ENCODE measurements at regions not wholly inside any gene's neighbourhood (a gene's known extent, or its start where the extent isn't known, plus 50 kb on each side); places are given as distances from the start of the nearest gene placed in this dataset.
A peak's percentile ranks its signal among the peaks of the same experiment; 100 is the strongest.

DNA sequence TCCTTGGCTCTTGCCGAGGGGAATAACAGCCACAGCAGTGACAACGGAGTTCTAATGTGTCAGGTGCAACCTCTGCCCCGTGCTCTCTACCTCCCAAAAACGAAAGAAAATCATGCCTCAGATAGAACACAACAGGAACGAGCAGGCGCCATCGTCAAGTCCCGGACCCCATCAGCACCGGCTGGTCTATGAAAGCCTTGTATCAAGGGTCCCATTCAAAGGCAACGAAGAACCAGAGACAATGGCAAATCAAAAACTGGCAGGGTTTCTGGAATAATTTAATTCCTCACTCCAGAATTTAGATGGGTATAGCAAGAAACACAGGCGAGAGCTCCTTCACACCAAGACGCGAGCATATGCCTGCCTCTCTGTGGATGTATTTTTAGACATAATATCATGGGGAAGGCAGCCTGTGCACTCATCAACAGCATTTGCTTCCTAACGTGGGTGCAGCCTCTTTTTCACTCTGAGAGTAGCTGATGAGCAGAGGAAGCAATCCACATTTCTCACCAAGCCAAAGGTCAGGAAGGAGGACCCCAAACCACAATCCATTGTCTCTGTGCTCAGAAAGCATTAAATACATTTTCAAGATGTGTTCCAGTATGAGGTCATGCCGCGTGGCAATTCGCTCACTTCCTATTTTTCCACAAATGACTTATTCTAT lies 193.4 kb upstream of the BLID start:
- no peak for DNase-seq

DNA sequence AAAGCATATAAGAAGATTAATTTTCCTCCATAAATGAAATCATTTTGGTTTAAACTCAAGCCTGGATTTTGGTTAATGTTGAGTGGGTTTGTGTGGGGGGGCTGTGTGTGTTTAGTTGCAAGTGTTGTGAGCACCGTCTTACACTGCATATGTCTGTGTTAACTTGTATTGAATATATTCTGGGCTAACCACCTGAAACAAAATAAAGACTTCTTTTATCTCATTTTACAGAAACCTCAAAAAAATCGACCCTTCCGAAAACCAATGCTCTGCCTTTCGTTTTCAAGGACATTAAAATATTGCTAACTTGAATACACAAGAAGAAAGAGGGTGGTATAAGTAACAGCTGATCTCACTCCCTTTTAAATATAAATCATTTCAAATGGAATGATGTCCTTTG lies 192.2 kb upstream of the BLID start:
- DNase-seq = no peak

DNA sequence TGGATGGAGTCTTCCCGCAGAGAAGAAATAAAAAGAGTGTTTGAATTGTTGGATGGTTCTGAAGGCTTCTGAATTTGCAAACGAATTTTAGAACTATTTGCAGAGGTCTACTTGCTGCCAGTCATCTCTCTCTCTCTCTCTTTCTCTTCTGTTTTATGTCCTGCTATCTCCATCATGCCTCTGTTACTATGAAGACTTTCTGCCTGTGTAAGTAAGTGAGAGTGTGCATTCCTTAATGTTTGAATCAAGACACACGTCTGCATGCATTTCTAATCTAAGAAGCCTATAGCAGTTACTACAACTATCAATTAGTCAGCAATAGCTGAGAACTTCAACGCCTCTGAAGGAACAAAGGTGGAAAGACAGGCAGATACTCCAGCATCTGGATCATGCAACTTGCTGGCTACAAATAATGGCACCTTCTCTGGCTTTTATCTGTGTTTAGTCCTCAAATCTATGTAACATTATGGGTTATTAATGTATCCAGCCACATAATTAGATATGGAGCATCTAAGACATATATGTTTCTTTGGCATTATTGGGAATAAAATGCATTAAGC lies 191.5 kb upstream of the BLID start:
- no peak for DNase-seq

DNA sequence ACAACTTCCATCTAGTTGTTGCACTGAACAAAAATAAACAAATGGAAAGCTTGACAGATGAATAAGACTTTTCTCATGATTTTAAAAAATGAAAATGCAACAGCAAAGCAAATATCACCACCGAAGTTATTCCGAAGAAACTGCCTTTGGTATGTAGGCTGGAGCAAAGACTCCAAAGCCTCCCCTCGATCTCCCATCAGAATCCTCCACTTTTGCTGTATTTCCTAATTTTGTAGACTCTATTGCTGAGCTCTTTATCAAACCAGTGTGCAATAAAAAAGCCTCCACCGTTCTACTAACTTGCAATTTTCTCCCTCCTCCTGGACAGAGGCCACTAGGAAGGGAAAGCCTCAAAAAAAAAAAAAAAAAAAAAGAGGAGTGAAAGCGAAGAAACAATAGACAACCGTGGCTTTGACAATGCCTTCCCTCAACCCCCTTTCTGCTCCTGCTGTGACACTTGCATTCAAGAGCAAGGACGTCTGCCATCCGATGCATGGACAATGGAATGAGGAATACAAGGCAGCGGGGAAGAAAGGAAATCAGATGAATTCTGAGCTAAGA lies 190.9 kb upstream of the BLID start:
- DNase-seq = no peak

DNA sequence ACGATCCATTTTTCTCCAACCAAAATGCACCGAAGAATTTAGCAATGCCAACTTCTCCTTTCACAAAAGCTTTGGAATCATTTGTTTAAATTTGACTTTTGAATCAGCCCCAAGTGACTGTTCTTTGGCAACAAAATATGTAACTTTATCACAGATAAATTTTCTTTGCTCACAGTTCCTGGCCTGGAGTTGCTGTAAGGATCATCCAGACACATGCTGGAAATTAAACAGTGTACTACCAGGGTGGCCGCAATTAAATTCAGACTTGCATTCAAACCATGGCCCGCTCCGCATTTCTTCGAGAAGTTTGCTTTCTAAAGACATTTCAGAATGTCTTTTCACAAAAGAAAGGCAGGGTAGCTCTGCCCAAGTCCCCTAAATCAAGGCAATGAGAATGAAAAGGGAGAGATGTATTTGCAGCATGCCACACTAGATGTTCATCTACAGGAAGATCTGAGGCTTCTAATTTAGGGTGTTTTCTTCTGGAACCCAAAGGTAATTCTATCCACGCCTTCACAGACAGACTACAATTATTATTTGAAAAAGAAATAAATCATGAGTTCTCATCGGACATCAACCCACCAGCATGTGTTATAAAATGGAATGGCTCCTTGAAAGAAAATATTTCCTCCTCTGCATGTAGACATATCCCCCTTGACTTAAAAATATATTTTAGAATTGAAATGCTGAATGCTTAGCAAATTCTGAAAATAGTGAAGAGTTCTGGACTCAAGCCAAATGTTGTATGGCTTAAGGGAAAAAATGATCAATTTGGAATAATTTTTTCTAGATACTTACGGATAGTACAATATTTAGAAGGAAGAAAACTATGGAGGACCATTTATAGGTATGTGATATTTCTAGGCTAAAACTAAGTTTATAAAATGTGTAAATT lies 189.7 kb upstream of the BLID start:
- no peak for DNase-seq

DNA sequence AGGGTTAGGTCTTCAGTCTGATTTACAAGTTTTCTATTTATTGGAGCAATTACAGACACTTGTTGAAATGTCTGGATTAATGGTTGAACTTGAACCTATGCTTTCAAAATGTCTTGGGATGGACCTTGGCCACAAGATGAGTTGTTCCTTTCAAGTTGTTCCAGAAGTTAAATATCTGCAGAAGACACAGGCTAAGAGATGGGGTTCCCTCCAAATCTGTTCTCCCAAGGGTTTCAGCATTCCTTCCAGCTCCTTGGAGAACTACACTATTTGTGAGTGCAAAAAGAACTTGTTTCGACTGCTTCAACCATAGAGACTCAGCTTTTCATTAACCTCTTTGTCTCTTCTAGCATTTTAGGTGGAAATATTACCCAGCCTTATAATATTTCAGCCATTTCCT lies 189.0 kb upstream of the BLID start:
- no peak for DNase-seq

DNA sequence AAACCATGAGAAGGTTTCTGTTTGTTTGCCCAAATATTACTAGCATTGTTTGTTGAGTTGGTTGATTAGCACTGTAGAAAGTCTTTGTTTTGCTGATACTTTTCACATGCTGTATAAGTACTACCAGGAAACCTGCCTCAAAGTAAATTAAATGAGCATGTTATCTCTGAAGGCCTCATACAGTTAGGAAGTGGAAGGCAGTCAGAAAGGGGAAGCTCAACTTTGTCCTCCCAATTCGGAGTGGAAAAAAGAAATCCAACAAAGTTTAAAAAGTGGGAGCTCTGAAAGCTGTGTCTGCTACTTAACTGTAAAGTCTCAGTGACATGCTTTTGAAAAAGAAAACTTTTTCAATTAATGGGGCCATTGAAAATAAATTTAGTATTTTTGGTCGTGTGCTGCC lies 188.3 kb upstream of the BLID start:
- DNase-seq = no peak

DNA sequence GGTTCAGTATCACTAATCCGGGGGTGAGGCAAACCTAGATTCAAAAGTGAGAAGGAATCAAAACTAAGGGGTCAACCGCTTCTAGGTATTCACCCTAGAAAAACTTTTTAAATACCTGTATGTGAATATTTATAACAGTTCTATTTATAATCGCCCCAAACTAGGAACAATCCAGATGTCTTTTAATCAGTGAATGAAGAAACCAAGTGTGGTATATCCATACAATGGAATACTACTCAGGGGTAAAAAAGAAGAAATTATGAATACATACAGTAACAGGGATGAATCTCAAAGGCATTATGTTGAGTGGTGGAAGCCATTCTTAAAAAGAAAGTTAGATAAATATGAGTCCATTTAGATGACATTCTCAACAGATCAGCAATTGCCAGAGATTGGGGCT lies 178.0 kb upstream of the BLID start:
- no peak for DNase-seq

DNA sequence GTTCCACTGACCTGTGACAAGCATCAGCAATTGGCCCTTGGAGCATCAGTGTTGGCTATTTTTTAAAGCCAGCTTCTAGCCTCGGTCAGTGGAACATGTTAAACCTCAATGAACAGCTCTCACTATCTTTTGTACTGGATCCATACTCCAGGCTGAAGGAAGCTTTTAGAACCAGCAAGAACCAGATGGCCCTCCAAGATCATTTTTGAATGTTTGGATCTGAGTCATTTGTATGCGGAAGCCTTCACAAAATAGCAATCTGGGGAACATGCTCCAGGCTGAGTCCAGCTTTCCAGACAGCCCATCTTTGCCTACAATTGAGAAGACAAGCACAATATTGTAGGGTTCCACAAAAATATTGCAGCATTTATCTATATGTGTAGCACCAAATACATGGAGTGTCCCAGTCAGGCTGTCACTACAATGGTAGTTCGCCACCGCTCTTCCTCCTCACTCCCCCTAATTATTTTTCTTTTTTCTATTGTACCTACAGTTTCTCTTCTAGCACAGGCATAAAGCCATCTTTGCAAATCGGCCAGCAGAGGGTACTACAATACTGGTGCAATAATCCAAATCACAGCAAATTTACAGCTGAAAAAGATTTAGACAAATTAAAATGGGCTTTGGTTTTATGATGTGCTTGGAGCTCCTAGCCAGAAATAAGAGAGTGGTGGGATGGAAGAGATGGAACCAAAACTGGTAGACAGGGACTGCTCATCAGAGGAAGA lies 177.4 kb upstream of the BLID start:
- no peak for DNase-seq

DNA sequence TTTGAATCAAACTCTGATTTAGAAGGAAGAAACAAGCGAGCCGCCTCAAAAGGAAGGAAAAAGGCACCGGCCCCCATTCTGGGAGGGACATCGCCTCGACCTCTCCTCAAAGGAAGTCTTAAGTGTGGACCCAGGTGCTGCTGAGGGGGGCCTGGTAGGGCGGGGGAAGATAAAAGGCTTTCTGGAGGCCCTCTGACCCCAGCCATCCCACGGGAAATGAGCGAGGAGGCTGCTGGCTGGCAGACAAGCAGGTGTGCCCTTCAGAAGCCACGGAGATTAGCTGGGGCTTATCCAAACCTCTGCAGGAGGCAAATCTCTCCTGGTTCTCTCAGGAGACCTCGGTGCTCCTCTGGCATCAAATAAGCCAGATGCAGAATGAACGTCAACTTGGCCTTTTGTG lies 171.4 kb upstream of the BLID start:
- DNase-seq = no peak

DNA sequence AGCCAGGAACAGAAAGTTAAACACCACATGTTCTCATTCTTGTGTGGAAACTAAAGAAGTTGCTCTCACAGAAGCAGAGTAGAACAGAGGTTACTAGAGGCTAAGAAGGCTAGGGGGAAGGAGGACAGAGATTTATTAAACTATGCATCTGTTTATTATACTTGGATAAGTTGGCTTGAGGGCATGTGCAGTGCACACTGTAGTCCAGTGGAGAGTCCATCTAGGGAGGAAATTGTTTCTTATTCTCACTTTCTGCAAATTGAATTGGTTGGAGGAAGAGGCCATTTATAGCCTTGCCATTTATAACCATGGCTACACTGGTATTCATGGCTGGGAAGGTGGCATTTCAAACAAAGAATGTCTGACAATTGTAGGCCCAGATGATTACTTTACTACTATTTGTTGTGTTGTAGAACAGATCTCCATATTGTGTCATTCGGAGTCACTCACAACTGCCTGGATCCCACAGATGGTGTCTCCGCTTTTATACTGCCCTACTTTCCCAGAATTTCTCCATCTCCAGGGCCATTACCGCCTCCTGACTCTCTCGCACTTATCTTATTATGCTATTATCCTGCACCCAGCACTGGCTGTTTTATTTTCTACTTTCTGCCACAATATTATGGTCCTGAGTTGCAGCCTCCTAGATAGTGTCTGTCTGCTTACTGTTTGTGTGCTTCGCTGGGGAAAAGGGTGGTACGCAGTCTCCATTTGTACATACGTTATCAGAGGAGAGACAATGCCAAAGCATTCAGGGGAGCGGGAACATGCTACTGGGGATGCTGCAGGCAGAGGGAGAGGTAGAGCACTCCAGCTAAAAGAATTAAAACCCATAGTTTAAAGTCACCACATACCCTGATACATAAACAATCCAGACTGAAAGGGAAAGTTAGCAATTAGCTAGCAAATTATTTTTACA lies 169.3 kb upstream of the BLID start:
- DNase-seq = no peak

DNA sequence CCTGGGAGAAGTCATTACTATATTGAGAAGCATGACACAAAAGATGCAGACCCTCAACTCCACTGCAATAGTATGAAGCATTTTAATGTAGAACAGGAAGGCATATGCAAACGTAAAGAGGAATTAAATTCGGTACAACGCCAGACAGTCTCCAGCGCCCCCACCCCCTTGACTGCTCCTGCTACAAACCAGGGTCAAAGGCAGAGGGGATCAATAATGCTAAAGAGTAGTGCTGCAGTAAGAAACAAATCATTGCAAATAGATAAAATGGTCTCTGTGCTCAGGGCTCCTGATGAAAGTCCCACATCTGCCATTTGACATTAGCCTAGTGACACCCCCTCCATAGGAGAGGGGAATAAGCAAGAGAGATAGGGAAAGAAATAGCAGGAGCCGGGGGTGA lies 164.9 kb upstream of the BLID start:
- DNase-seq = no peak

DNA sequence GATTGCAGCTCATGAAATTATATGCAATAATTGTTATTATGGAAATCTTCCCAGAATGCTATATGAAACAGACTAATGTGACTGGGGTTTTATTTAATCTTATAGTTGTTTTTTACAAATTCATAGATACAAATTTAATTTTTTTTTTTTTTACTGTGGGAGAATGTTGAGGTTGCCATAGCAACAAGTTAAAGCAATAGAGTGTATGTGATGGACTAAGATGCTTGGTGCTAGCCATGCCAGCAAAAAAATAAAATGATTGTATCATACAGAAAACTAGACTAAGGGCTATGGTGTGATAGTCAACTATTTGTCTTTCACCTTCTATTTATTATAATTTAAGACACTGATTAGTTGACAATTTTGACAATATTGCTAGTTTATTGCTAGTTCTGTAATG lies 163.2 kb upstream of the BLID start:
- DNase-seq = no peak

DNA sequence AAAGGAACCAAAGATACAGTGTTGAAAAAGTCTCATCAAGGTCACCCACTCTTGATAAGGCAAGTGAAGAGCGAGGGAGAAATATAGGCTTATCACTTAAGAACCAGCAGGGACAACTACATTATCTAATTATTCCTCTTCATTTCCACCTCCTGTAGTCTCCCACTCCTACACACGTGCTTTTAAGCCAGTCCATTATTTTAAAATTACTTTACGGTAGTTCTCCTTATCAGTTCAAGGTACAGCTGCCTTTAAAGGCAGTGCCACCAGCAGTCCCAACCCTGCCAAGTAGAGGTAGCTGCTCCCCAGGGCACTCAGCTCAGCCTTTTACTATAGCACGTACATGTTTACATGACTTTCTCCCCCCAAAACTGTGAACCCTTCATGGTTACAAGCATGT lies 161.5 kb upstream of the BLID start:
- DNase-seq = no peak

DNA sequence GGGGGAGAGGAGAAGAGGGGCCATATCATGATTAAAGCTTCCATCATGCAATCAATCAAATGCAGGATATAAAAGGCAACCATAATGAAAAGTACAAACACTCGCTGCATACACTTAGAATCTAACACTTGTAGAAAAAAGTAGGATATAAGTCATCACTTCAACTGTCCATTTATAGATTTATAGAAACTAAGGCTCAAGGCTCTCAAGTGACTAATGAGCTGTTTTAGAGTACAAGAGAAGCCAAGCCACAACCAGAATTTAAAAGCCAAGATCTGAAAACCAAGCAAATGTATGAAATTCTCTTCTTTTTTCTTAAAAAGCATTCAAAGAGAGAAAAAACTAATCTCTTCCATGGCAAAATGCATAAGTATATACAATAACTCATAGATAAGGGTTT lies 160.2 kb upstream of the BLID start:
- peak; percentile 39 for DNase-seq

DNA sequence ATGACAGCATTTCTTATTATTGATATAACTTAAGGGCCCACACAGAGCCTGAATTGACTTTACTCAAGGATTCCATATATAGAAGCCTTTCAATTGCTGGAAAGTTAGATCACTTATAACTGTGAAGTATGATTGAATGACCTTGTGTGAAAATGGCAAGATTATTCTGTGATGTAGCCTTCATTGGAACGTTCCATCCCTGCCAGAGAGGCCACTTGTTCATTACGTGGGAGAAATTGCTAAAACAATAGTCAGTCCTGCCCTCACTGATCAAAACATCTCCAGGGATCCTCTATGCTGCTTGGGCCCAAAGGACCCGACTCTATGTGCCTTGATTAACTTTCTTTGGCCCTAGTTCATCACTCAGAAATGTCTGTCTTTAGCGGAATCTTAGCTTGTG lies 159.5 kb upstream of the BLID start:
- no peak for DNase-seq

DNA sequence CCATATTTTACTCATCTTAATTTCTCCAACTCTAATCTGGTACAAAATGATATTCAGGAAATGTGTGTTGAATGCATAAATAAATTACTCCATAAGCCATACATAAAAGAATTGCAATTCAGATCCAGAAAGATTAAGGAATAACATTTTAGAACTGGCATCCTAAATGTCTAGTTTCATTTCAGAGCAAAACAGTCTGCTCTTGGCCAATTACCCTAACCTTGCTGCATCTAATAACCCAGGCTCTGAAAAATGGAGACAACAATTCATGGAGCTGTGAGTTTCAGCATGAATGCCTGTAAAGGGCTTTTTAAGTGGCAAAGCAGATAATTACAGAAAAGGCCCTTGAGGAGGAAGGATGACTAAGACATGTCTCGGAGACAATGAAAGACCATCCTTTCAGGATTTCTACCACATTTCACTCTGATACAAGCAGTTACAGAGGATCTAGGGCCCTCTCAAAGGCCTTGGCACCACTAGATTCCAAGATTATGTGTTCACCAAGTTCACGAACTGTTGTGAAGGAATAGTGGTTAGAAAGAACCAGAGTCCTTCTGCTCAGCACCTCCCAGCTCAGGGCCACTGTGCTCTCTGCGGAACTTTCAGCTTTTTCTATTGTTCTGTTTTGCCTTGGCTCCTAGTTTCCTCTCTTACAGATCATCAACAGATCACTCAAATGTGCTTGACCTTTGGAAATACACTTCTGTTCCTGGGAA lies 157.6 kb upstream of the BLID start:
- peak; percentile 41 for DNase-seq

DNA sequence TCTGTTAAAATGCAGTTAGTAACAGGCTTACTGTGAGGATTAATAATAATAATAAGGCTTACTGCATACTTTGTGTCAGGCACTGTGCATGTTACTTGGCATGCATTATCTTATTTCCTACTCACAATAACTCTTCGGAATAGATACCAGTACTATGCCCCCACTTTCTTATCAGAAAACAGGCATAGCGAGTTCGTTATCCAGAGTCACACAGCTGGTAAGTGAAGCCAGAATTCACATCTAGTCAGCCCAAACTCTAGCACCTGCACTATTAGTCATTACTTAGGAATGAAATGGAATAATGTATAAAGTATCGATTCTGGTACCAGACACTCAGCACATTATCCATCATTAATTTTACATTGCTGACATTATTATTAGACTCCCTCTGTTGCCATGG lies 155.7 kb upstream of the BLID start:
- DNase-seq = no peak

DNA sequence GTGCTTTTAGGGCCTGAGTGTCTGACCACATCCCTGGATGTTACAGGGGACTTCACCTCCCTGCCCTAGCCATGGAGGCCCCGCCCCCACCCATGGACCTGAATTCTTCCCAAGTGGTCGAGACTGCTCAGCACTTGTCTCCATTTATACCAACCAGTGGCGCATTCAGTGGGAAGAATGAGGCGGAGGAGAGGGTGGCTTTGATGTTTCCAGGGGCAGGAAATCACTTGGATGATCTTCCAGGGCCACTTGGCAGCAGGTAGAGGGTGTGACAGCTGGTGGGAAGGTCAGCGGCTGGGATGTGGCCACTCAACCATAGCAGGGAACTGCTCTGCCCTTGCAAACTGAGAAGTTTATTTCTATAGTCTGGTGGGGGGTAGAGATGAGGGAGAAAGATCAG lies 155.1 kb upstream of the BLID start:
- DNase-seq = no peak

DNA sequence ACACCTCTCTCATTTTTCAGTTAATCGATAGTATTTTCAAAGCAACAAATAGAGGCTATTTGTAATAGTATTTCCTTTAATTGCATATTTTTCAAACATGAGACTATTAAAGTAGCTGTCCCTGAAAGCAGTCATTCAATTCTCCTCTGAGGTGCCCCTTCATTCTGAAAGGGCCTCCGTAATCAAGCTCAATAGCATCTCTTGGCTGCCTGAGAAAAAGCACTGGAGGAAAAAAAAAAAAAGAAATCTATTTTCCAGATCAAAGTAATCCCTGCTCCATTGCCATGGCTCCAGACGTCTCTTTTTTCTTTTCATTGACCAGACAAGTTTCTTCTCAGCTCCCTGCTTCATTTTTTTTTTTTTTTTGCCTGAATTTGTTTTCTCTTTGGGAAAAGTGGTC lies 154.5 kb upstream of the BLID start:
- no peak for DNase-seq

DNA sequence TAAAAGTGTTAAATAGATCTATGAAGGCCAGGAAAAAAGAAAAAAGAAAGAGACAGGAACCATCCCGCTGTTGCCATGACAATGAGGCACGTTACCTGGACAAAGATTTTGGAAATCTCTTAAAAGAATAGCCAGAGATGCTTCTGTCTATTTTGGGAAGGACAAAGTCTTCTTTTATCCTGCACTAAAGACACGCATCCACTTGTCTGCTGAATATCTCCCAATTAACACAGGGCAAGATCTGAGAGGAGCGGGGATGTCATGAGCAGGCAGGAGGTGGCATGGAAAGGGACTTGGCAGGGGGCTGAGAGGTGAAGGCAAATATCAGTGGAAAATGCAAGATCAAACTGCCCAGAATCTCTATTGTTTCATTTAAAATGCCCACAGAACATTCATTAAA lies 153.8 kb upstream of the BLID start:
- DNase-seq = no peak
